SK-N-SH treated with all-trans-retinoic acid at 6 μM for 48 hours (cell line): ENCODE measurements at regions not wholly inside any gene's neighbourhood (a gene's known extent, or its start where the extent isn't known, plus 50 kb on each side); places are given as distances from the start of the nearest gene placed in this dataset.

Source experiments
- CSDC2 ChIP-seq: fragments of 250-450 bp; sonication (Bioruptor Pico); IDR thresholded peaks from 2 replicates; pipeline ENCODE4 v1.5.0; 2020; ENCODE audit warnings: mild to moderate bottlenecking, moderate library complexity
- RARB ChIP-seq: fragments of 250-450 bp; sonication (Bioruptor Pico); IDR thresholded peaks from 2 replicates; pipeline ENCODE4 v1.8.0; 2021; ENCODE audit warnings: mild to moderate bottlenecking, moderate library complexity
- TCF4 ChIP-seq: fragments of 250-450 bp; sonication (Bioruptor Pico); IDR thresholded peaks from 2 replicates; pipeline ENCODE4 v1.8.0; 2021; ENCODE audit warnings: mild to moderate bottlenecking, moderate library complexity, borderline replicate concordance
- ZC3H10 ChIP-seq: fragments of 250-450 bp; sonication (Bioruptor Pico); IDR thresholded peaks from 2 replicates; pipeline ENCODE4 v1.5.1; 2021; ENCODE audit warnings: mild to moderate bottlenecking, moderate library complexity
- ZFP3 ChIP-seq: fragments of 250-450 bp; sonication (Bioruptor Pico); IDR thresholded peaks from 2 replicates; pipeline ENCODE4 v1.5.0; 2020; ENCODE audit warnings: mild to moderate bottlenecking, moderate library complexity
- ZNF565 ChIP-seq: fragments of 450-650 bp; formaldehyde crosslinking; conservative IDR thresholded peaks from 2 replicates; pipeline ENCODE4 v1.5.0; 2020; ENCODE audit warnings: low read depth, mild to moderate bottlenecking, moderate library complexity
- ZNF70 ChIP-seq: fragments of 450-650 bp; formaldehyde crosslinking; IDR thresholded peaks from 2 replicates; pipeline ENCODE4 v1.5.0; 2020; ENCODE audit warnings: mild to moderate bottlenecking, moderate library complexity
- TF ChIP-seq, protein P1 (sequence below): fragments of 250-450 bp; sonication (Bioruptor Pico); IDR thresholded peaks from 2 replicates; pipeline ENCODE4 v1.8.0; 2021; ENCODE audit warnings: low read depth, mild to moderate bottlenecking, moderate library complexity, borderline replicate concordance
- TF ChIP-seq, protein P2 (sequence below): fragments of 250-450 bp; sonication (Bioruptor Pico); IDR thresholded peaks from 2 replicates; pipeline ENCODE4 v1.8.0; 2020; ENCODE audit warnings: mild to moderate bottlenecking, moderate library complexity, borderline replicate concordance
- TF ChIP-seq, protein P3 (sequence below): fragments of 250-450 bp; sonication (Bioruptor Pico); IDR thresholded peaks from 2 replicates; pipeline ENCODE4 v1.5.1; 2020; ENCODE audit warnings: low read depth, mild to moderate bottlenecking, moderate library complexity
- TF ChIP-seq, protein P4 (sequence below): fragments of 250-450 bp; sonication (Bioruptor Pico); IDR thresholded peaks from 2 replicates; pipeline ENCODE4 v1.5.1; 2021; ENCODE audit warnings: mild to moderate bottlenecking, moderate library complexity

DNA sequence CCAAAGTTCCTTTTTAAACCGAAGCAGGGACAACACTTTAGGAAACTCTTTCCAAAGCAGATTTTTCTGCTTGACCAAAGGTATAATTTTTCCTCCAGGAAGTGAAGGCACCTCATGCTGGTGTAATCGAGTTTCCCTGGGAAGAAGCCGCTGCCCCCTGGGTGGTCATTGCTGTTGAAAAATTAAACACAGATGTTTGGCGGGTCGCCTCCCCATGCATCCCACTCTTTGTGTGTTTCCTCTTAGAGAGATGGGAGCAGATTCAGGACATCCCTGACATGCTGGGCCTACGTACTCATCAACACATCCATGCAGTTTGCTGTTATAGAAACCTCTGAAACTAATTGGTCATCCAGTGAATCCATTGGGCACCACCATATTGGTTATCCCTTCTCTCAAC is 179.2 kb upstream of the HCCS start:
- TF ChIP-seq ZNF565 (CRISPR knock-in tag) (no peak), ZNF70 (no peak), ZFP3 (CRISPR knock-in tag) (no peak), TCF4 (CRISPR knock-in tag) (no peak), RARB (CRISPR knock-in tag) (no peak), ZC3H10 (CRISPR knock-in tag) (no peak), CSDC2 (no peak)
- TF ChIP-seq, protein P1, sequence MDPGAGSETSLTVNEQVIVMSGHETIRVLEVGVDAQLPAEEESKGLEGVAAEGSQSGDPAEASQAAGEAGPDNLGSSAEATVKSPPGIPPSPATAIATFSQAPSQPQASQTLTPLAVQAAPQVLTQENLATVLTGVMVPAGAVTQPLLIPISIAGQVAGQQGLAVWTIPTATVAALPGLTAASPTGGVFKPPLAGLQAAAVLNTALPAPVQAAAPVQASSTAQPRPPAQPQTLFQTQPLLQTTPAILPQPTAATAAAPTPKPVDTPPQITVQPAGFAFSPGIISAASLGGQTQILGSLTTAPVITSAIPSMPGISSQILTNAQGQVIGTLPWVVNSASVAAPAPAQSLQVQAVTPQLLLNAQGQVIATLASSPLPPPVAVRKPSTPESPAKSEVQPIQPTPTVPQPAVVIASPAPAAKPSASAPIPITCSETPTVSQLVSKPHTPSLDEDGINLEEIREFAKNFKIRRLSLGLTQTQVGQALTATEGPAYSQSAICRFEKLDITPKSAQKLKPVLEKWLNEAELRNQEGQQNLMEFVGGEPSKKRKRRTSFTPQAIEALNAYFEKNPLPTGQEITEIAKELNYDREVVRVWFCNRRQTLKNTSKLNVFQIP (CRISPR knock-in tag), result no peak
- TF ChIP-seq, protein P2, sequence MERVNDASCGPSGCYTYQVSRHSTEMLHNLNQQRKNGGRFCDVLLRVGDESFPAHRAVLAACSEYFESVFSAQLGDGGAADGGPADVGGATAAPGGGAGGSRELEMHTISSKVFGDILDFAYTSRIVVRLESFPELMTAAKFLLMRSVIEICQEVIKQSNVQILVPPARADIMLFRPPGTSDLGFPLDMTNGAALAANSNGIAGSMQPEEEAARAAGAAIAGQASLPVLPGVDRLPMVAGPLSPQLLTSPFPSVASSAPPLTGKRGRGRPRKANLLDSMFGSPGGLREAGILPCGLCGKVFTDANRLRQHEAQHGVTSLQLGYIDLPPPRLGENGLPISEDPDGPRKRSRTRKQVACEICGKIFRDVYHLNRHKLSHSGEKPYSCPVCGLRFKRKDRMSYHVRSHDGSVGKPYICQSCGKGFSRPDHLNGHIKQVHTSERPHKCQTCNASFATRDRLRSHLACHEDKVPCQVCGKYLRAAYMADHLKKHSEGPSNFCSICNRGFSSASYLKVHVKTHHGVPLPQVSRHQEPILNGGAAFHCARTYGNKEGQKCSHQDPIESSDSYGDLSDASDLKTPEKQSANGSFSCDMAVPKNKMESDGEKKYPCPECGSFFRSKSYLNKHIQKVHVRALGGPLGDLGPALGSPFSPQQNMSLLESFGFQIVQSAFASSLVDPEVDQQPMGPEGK (CRISPR knock-in tag), result no peak
- TF ChIP-seq, protein P3, sequence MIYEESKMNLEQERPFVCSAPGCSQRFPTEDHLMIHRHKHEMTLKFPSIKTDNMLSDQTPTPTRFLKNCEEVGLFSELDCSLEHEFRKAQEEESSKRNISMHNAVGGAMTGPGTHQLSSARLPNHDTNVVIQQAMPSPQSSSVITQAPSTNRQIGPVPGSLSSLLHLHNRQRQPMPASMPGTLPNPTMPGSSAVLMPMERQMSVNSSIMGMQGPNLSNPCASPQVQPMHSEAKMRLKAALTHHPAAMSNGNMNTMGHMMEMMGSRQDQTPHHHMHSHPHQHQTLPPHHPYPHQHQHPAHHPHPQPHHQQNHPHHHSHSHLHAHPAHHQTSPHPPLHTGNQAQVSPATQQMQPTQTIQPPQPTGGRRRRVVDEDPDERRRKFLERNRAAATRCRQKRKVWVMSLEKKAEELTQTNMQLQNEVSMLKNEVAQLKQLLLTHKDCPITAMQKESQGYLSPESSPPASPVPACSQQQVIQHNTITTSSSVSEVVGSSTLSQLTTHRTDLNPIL (CRISPR knock-in tag), result no peak
- TF ChIP-seq, protein P4, sequence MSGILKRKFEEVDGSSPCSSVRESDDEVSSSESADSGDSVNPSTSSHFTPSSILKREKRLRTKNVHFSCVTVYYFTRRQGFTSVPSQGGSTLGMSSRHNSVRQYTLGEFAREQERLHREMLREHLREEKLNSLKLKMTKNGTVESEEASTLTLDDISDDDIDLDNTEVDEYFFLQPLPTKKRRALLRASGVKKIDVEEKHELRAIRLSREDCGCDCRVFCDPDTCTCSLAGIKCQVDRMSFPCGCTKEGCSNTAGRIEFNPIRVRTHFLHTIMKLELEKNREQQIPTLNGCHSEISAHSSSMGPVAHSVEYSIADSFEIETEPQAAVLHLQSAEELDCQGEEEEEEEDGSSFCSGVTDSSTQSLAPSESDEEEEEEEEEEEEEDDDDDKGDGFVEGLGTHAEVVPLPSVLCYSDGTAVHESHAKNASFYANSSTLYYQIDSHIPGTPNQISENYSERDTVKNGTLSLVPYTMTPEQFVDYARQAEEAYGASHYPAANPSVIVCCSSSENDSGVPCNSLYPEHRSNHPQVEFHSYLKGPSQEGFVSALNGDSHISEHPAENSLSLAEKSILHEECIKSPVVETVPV (CRISPR knock-in tag), result no peak
